ENCODE measurements at regions not wholly inside any gene's neighbourhood (a gene's known extent, or its start where the extent isn't known, plus 50 kb on each side); places are given as distances from the start of the nearest gene placed in this dataset.

DNA sequence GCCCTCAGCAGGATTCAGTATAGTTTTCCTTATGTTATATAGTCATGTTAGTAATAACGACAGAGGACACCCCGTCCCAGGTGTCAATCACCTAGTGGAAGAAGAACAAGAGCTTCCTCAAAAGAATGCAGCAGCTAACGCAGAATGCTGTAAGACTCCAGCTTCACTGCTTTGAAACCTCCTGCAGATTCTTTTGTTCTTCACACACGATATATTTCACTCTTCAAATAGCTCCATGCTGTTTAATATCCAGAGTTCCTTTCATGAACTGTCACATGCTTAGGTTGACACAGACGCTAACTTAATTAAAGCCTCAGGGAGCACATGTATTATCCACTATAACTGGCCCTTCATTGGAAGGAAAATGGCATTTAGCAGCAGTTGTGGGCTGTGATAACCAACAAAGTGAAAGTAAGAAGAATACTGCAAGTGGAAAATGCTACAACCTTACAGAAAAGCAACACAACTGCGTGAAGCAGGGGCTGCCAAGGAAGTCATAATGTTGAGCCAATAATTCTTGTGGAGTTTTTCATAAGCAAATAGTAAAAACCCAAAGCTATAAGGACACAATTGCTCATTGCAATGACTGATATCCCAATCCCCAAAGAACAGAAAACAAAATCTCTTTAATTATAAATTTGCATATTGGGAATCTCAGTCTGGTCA lies 387.5 kb downstream of the PLK2 start:
- H3K4me3 ChIP-seq (ENCODE audit: low read depth, low read length), result no peak overlapping the region
- TF ChIP-seq, protein P1, sequence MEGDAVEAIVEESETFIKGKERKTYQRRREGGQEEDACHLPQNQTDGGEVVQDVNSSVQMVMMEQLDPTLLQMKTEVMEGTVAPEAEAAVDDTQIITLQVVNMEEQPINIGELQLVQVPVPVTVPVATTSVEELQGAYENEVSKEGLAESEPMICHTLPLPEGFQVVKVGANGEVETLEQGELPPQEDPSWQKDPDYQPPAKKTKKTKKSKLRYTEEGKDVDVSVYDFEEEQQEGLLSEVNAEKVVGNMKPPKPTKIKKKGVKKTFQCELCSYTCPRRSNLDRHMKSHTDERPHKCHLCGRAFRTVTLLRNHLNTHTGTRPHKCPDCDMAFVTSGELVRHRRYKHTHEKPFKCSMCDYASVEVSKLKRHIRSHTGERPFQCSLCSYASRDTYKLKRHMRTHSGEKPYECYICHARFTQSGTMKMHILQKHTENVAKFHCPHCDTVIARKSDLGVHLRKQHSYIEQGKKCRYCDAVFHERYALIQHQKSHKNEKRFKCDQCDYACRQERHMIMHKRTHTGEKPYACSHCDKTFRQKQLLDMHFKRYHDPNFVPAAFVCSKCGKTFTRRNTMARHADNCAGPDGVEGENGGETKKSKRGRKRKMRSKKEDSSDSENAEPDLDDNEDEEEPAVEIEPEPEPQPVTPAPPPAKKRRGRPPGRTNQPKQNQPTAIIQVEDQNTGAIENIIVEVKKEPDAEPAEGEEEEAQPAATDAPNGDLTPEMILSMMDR (IDR thresholded peaks at IDR 0.05; ENCODE audit: insufficient read depth, low read depth, low read length), result no peak
- DNase-seq (ENCODE audit: low read depth), result no peak

DNA sequence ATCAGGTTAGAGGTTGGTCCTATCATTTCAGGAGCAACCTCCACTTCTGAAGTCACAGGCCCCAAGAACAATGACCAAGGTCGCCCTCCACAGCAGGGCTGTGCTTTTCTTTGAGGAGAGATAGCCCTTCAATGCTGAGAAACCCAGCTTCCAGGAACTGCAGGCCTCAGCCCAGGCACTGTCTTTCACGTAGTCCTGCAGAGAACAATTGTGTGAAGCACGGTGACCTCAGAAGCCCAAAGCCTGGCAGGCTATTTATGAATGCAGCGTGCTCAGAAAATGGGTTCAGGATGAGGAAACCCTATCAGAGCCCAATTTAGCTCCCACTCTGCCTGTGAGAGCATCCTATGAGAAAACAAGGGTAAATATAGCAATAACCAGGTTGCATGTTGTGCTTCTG lies 388.3 kb downstream of the PLK2 start:
- DNase-seq (ENCODE audit: low read depth), result no peak
- H3K4me3 ChIP-seq (ENCODE audit: low read depth, low read length), result no peak overlapping the region
- TF ChIP-seq, protein P1 (IDR thresholded peaks at IDR 0.05; ENCODE audit: insufficient read depth, low read depth, low read length), result no peak

DNA sequence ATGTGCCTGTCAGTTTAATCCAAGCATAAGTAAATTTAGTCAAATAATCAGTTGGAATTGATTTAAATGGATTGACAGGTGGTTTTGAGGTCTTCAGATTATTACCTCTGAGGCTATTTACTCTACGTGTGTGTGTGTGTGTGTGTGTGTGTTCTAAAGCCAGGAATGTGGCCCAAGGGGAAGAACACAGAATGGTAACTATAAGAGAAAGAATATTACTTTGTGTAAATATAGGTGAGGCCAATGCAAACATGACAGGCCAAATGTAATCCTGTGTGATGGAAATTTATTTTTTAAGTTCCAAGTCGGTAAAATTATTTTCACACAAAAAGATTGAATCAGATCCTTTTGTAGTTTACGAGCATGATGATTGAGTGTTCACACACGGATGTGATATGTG lies 390.0 kb downstream of the PLK2 start:
- no peak overlapping the region for H3K4me3 ChIP-seq (ENCODE audit: low read depth, low read length)
- DNase-seq (ENCODE audit: low read depth), result no peak
- TF ChIP-seq, protein P1 (IDR thresholded peaks at IDR 0.05; ENCODE audit: insufficient read depth, low read depth, low read length), result no peak

DNA sequence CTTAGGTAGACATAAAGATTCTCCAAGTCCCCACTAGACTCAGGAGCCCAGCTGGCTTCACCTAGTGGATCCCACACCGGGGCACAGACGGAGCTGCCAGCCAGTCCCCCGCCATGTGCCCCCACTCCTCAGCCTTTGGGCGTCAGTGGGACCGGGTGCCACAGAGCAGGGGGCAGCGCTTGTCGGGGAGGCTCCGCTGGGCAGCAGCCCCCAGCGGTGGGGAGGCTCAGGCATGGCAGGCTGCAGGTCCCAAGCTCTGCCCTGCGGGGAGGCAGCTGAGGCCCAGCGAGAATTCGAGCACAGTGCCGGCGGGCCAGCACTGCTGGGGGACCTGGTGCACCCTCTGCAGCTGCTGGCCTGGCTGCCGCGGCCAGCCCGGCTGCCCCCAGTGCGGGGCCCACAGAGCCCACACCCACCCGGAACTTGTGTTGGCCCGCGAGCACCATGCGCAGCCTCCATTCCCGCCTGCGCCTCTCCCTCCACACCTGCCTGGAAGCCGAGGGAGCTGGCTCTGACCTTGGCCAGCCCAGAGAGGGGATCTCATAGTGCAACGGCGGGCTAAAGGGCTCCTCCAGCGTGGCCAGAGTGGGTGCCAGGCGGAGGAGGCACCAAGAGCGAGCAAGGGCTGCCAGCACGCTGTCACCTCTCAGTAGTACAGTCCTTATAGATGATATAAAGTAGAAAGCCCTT lies 390.7 kb downstream of the PLK2 start:
- no peak overlapping the region for H3K4me3 ChIP-seq (ENCODE audit: low read depth, low read length)
- TF ChIP-seq, protein P1 (IDR thresholded peaks at IDR 0.05; ENCODE audit: insufficient read depth, low read depth, low read length), result no peak
- no peak for DNase-seq (ENCODE audit: low read depth)

DNA sequence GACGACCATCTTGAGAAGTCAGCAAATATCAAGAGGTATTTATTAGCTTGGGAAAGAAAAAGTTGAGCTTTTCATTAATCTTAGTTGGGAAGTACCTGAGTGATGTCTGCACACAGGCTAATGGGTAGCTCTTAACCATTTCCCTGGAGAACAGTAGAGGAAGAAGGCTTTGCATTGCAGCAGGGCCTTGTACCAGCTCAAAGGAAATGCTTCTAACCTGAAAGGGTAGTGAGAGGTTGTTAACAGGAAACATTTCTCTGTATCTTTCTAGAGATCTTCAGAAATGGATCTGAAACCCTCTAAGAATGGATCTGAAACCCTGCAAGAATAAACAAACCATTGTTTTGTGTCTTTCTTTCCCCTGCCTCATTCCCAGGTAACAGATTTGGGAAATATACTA lies 393.3 kb downstream of the PLK2 start:
- H3K4me3 ChIP-seq (ENCODE audit: low read depth, low read length), result no peak overlapping the region
- DNase-seq (ENCODE audit: low read depth), result no peak
- TF ChIP-seq, protein P1 (IDR thresholded peaks at IDR 0.05; ENCODE audit: insufficient read depth, low read depth, low read length), result no peak

DNA sequence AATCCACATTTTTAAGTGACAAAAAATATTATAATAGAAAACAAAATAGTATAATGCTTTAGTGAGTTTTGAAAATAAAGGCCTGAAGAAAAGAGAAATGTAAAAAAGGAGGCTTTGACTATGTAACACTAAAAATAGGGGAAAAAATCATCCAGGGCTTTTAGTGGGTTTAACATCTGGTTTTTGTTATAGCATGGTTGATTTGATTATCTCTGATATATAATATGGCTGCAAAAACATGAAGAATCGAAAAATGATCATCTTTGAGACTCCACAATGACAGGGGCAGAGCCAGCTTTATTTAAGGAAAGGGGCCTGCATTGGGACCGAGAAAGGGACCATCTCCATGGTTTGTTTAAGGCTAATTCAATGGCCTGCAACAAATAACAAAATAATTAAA lies 393.8 kb downstream of the PLK2 start:
- TF ChIP-seq, protein P1 (IDR thresholded peaks at IDR 0.05; ENCODE audit: insufficient read depth, low read depth, low read length), result no peak
- no peak for DNase-seq (ENCODE audit: low read depth)
- H3K4me3 ChIP-seq (ENCODE audit: low read depth, low read length), result no peak overlapping the region
